H54 (cell line): ENCODE measurements at regions not wholly inside any gene's neighbourhood (a gene's known extent, or its start where the extent isn't known, plus 50 kb on each side); places are given as distances from the start of the nearest gene placed in this dataset.

Experiments
- DNase-seq: peaks from one replicate; pipeline ENCODE4 v3.0.0; 2011; ENCODE audit warnings: low spot score, mixed read lengths; ENCODE audit not compliant: insufficient read length
- FAIRE-seq: peaks from 3 replicates; lab custom pipeline; 2011; peaks lifted over from hg19 to GRCh38; lab: Jason Lieb, UNC
- POLR2A ChIP-seq: IDR thresholded peaks from 2 replicates; pipeline ENCODE4 v1.6.1; 2011; ENCODE audit warnings: low read depth, mild to moderate bottlenecking, low read length

DNA sequence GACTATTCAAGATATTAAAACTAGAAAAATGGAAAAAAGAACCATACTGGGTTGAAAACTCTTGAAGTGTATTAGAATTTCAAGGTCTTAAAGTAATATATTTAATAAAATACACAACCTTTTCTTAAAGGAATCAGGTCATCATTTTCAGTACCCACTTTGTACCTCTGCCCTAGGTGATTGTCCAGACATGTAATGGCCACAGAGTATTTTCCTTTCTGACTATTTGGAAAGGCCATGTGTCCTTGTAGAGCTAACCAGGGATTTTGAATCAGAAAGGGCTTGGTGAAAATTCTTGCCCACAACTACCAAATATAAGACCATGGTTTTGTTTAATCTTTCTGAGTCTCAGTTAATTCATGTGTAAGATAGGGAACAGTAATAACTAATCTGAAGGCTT, 91.4 kb upstream of the MLIP start:
- DNase-seq (no peak), FAIRE-seq (peak; percentile 72)
- TF ChIP-seq POLR2A: no peak

- no peak for TF ChIP-seq POLR2A
- DNase-seq (no peak), FAIRE-seq (no peak)
Measured at GRCh38 chr6:54020334-54020733, 90.9 kb upstream of the MLIP start.

DNA sequence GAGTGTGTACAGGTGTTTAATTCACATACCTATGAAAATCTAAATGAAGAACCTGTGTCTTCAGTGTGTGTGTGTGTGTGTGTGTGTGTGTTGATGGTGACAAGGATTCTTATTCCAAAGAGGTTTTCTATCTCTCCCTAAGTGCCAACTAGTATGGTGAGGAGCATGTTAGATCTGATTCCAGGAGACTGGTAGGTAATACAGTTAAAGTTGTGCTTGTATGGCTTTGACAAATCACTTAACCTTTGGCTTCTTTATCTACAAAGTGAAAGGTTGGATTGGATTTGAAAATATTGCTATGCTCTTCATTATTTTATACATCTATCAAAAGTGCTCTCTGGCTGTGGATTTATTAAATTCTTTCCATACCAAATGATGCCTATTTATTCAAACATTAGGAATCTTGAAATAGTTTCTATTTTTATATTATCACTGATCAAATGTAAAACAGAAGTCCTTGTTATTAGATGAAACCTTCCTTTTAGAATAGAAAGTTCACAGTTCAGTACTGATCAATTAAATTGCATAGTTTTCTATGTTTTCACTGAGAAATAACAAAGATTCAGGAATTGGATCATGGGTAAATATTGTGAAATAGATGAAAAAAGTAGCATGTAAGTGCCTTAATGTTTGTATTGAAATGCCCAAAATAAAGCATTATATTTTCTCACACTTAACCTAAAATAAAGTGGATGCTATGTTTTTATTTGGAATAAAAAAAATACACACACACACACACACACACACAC, 84.4 kb upstream of the MLIP start:
- TF ChIP-seq POLR2A: no peak
- DNase-seq: no peak
- FAIRE-seq: no peak

DNA sequence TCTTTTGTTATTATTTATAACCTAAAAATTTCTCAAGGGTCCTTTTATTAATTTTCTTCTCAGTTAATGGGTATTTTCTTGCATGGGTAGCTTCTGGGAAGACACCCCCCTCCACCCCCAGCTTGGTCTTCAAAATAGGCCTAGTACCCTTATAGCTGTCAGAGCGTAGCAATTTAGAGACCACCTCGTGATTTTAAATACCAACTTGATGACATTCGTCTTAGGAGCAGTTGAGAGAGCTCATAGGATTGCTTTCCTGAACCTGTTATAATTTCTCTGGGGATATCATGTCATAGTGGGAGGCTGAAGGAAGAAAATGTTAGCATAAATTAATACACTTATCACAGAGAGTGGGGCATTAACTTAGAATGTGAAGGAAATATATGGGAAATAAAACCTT, 83.1 kb upstream of the MLIP start:
- no peak for TF ChIP-seq POLR2A
- FAIRE-seq: no peak
- DNase-seq: no peak

DNA sequence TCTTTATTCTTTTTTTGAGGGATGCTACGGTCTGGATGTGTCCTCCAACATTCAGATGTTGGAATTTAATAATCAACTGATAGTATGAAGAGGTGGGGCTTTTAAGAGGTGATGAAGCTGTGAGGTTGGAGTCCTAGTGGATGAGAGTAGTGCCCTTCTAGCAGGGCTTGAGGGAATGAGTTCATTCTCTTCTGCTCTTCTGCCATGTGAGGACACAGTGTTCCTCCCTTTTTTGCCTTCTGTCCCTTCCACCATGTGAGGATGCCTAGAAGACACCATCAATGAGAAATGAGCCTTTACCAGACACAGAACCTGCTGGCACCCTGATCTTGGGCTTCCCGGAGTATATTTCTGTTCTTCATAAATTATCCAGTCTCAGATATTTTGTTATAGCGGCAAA, 82.1 kb upstream of the MLIP start:
- no peak for FAIRE-seq
- TF ChIP-seq POLR2A: no peak
- DNase-seq: no peak

GRCh38 chr6:54031169-54031568, 80.1 kb upstream of the MLIP start:
- peak; percentile 6 for FAIRE-seq
- DNase-seq: no peak
- TF ChIP-seq POLR2A: no peak

DNA sequence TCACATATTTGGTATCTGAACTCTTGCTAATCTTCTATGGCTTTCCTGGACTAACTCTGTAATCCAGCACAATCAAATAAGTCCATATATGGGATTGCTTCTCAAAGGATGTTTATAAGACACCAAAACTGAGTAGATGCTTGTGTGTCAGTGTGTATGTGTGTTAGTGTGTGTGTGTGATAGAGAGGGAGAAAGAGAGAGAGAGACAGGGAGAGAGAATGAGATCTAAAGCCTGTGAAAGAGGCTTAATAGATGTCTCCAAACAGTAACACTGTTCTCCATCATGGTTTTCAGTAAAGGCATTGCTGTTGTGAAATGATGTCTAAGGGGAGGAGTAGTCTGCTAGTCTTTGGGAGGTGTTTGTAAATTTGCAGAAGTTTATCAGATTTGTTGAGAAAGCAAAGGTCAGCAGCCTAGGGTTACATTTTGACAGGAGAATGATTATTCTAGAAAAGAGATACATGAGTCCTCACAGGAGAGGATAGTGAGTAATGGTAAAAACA, 73.9 kb upstream of the MLIP start:
- DNase-seq (no peak), FAIRE-seq (no peak)
- no peak for TF ChIP-seq POLR2A

- no peak for FAIRE-seq
- DNase-seq: no peak
- TF ChIP-seq POLR2A: no peak
Measured at GRCh38 chr6:54040545-54040944, 70.7 kb upstream of the MLIP start.

- DNase-seq (no peak), FAIRE-seq (no peak)
- TF ChIP-seq POLR2A: no peak
Measured at GRCh38 chr6:54041239-54041638, 70.0 kb upstream of the MLIP start.

GRCh38 chr6:54043360-54043759, 67.9 kb upstream of the MLIP start:
- DNase-seq (no peak), FAIRE-seq (no peak)
- no peak for TF ChIP-seq POLR2A

DNA sequence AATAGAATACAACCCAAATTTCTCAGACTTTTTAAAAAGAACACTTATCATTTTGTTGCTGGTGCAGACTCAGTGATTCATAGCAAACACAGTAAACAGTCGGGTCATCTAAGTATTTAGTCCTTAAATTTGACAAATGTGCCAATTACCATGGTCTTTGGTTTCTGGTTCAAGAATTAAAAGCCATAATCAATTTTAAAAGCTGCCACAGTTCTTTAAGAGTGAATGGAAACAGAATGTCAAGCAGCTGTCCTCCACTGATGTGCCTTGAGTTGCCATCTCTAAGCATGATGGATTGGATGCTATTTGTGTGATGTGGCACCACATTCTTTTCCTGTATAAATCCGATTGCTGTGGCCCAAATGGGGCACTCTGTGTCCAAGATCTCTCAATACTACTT, 67.2 kb upstream of the MLIP start:
- no peak for DNase-seq
- FAIRE-seq: no peak
- TF ChIP-seq POLR2A: no peak

- no peak for FAIRE-seq
- no peak for DNase-seq
- no peak for TF ChIP-seq POLR2A
Measured at GRCh38 chr6:54048782-54049181, 62.5 kb upstream of the MLIP start.

GRCh38 chr6:54050750-54051149, 60.5 kb upstream of the MLIP start:
- DNase-seq (no peak), FAIRE-seq (peak; percentile 38)
- TF ChIP-seq POLR2A: no peak

DNA sequence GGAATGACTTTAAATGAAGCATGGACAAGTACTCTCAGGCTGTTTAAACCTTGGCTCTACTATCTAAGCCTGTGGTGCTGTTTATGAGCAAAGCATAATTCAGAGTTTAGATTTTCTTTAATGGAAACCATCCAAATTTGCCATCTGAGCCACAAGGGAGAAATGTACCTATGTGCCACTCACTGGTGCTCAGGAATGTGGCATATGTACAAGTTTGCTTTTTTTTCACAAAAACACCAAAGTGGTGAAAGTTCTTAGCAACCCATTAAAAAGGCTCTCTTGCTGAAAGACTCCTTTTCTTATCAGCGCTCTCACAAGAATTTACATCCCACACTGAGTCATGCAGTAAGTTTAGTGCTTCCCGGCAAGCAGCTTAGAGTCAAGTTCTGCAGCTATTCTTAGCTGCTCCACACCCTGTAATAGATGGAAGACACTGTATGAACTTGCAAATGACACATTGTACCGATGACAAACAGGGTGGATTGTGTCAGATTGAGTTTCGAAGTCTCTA, 57.3 kb upstream of the MLIP start:
- peak; percentile 19 for DNase-seq
- TF ChIP-seq POLR2A: no peak
- FAIRE-seq: peak; percentile 99

DNA sequence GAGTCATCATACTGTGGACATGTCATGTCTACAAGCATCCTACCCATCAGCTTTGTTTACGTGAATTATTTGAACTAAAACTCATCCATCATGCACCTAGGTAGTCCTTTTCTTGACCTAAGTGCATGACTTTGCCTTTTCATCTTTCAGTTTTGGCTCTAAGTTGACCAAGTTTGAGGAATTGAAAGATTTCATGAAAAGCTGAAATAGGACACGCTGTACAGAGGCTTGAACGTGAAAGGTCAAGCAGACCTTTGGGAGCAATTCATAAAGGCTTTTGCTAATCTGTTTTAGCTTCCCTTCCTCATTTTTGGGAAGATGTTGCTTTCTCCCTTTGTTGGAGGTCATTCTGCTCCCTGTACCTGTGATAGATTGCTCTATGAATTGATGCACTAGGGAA, 55.1 kb upstream of the MLIP start:
- TF ChIP-seq POLR2A: no peak
- FAIRE-seq (no peak), DNase-seq (no peak)
